WTC11 (cell line): ENCODE measurements at regions not wholly inside any gene's neighbourhood (a gene's known extent, or its start where the extent isn't known, plus 50 kb on each side); places are given as distances from the start of the nearest gene placed in this dataset.

Source experiments
- ATAC-seq: fragments of 200-7000 bp; cut with Tn5 transposase; 2 replicates; pipeline ENCODE4 v1.10.0; 2021; ENCODE audit warnings: mild to moderate bottlenecking, moderate library complexity
- CTCF ChIA-PET: fragments of 300-600 bp; sonication (Branson Sonifier 250); formaldehyde crosslinking; loops from one replicate; lab custom pipeline; 2021; ENCODE audit warnings: antibody characterized with exemption; lab: Charles Lee
- POLR2A ChIA-PET: fragments of 350-600 bp; sonication (Branson Sonifier 250); formaldehyde crosslinking; loops from one replicate; lab custom pipeline; 2021; ENCODE audit warnings: antibody characterized with exemption; lab: Charles Lee
- DNase-seq: peaks from one replicate; pipeline ENCODE4 v3.0.0; 2021; ENCODE audit warnings: low spot score
- H3K27ac Mint-ChIP-seq: 2 replicates; pipeline ENCODE4 v1.8.0; 2021; ENCODE audit warnings: mixed read lengths
- H3K27me3 Mint-ChIP-seq: 2 replicates; pipeline ENCODE4 v1.8.0; 2021; ENCODE audit warnings: low read depth, mild to moderate bottlenecking, moderate library complexity, mixed read lengths
- H3K36me3 Mint-ChIP-seq: 2 replicates; pipeline ENCODE4 v1.8.0; 2021; ENCODE audit warnings: mixed read lengths
- H3K4me1 Mint-ChIP-seq: 2 replicates; pipeline ENCODE4 v1.8.0; 2022; ENCODE audit warnings: mixed read lengths
- H3K4me3 Mint-ChIP-seq: 2 replicates; pipeline ENCODE4 v1.8.0; 2021; ENCODE audit warnings: mild to moderate bottlenecking, moderate library complexity, mixed read lengths
- H3K9me3 Mint-ChIP-seq: 2 replicates; pipeline ENCODE4 v1.8.0; 2021; ENCODE audit warnings: mixed read lengths
- ARID4B ChIP-seq: sonication (generic); formaldehyde crosslinking; IDR thresholded peaks from 2 replicates; pipeline ENCODE4 v1.8.0; 2023; ENCODE audit warnings: missing genetic modification reagents, mild to moderate bottlenecking, borderline replicate concordance
- ATF1 ChIP-seq: sonication (generic); formaldehyde crosslinking; IDR thresholded peaks from 2 replicates; pipeline ENCODE4 v1.8.1; 2023; ENCODE audit warnings: mild to moderate bottlenecking, moderate library complexity, missing genetic modification reagents
- ATF3 ChIP-seq: sonication (generic); formaldehyde crosslinking; conservative IDR thresholded peaks from 2 replicates; pipeline ENCODE4 v1.8.1; 2022; ENCODE audit warnings: mild to moderate bottlenecking, missing genetic modification reagents
- CREM ChIP-seq: sonication (generic); formaldehyde crosslinking; IDR thresholded peaks from 2 replicates; pipeline ENCODE4 v1.8.1; 2022; ENCODE audit warnings: mild to moderate bottlenecking, missing genetic modification reagents, moderate library complexity
- ELF4 ChIP-seq: sonication (generic); formaldehyde crosslinking; IDR thresholded peaks from 2 replicates; pipeline ENCODE4 v1.8.1; 2022; ENCODE audit warnings: low read depth, mild to moderate bottlenecking, moderate library complexity, missing genetic modification reagents
- FOXP4 ChIP-seq: sonication (generic); formaldehyde crosslinking; IDR thresholded peaks from 2 replicates; pipeline ENCODE4 v1.8.0; 2022; ENCODE audit warnings: mild to moderate bottlenecking, missing genetic modification reagents
- GTF2I ChIP-seq: fragments of 250-450 bp; sonication (Bioruptor Pico); conservative IDR thresholded peaks from 2 replicates; pipeline ENCODE4 v1.4.0; 2021; ENCODE audit warnings: mild to moderate bottlenecking
- HMGXB4 ChIP-seq: sonication (generic); formaldehyde crosslinking; IDR thresholded peaks from 2 replicates; pipeline ENCODE4 v1.8.1; 2023; ENCODE audit warnings: mild to moderate bottlenecking, moderate library complexity, missing genetic modification reagents
- IRF2 ChIP-seq: sonication (generic); formaldehyde crosslinking; IDR thresholded peaks from 2 replicates; pipeline ENCODE4 v1.8.0; 2022; ENCODE audit warnings: low read depth, missing genetic modification reagents, borderline replicate concordance
- JAZF1 ChIP-seq: fragments of 250-450 bp; sonication (Bioruptor Pico); IDR thresholded peaks from 2 replicates; pipeline ENCODE4 v1.9.0; 2021; ENCODE audit warnings: moderate library complexity, mild to moderate bottlenecking, inconsistent platforms
- MXD4 ChIP-seq: fragments of 250-450 bp; sonication (Bioruptor Pico); IDR thresholded peaks from 2 replicates; pipeline ENCODE4 v1.8.0; 2021; ENCODE audit warnings: mild to moderate bottlenecking, moderate library complexity, borderline replicate concordance
- RELA ChIP-seq: sonication (generic); formaldehyde crosslinking; IDR thresholded peaks from 2 replicates; pipeline ENCODE4 v1.8.1; 2022; ENCODE audit warnings: missing genetic modification reagents, mild to moderate bottlenecking, borderline replicate concordance
- TEAD4 ChIP-seq: sonication (generic); formaldehyde crosslinking; IDR thresholded peaks from 2 replicates; pipeline ENCODE4 v1.8.0; 2022; ENCODE audit warnings: mild to moderate bottlenecking, missing genetic modification reagents
- TP53 ChIP-seq: sonication (generic); formaldehyde crosslinking; IDR thresholded peaks from 2 replicates; pipeline ENCODE4 v1.8.1; 2023; ENCODE audit warnings: mild to moderate bottlenecking, missing genetic modification reagents
- ZNF138 ChIP-seq: sonication (generic); formaldehyde crosslinking; conservative IDR thresholded peaks from 2 replicates; pipeline ENCODE4 v1.8.1; 2022; ENCODE audit warnings: mild to moderate bottlenecking, moderate library complexity, missing genetic modification reagents
- ZNF219 ChIP-seq: sonication (generic); formaldehyde crosslinking; IDR thresholded peaks from 2 replicates; pipeline ENCODE4 v1.8.0; 2023; ENCODE audit warnings: missing genetic modification reagents, mild to moderate bottlenecking, borderline replicate concordance
- ZNF396 ChIP-seq: fragments of 250-450 bp; sonication (Bioruptor Pico); IDR thresholded peaks from 2 replicates; pipeline ENCODE4 v1.8.0; 2021; ENCODE audit warnings: mild to moderate bottlenecking, moderate library complexity, borderline replicate concordance
- ZNF416 ChIP-seq: fragments of 250-450 bp; sonication (Bioruptor Pico); IDR thresholded peaks from 2 replicates; pipeline ENCODE4 v1.9.0; 2021; ENCODE audit warnings: mild to moderate bottlenecking, inconsistent platforms
- ZNF532 ChIP-seq: fragments of 250-450 bp; sonication (Bioruptor Pico); IDR thresholded peaks from 2 replicates; pipeline ENCODE4 v1.9.0; 2021; ENCODE audit warnings: mild to moderate bottlenecking, borderline replicate concordance
- ZSCAN18 ChIP-seq: fragments of 250-450 bp; sonication (Bioruptor Pico); IDR thresholded peaks from 2 replicates; pipeline ENCODE4 v2.1.2; 2022; ENCODE audit warnings: mild to moderate bottlenecking, moderate library complexity

GRCh38 chr22:36084717-36085116 lies 56.1 kb upstream of the RBFOX2 start (continued):
- no peak for TF ChIP-seq HMGXB4 (CRISPR knock-in tag)
- no peak for TF ChIP-seq JAZF1 (CRISPR knock-in tag)
- TF ChIP-seq ZNF416 (CRISPR knock-in tag), result no peak

GRCh38 chr22:36083056-36083455 lies 54.4 kb upstream of the RBFOX2 start:
- H3K4me3 Mint-ChIP-seq, result no peak overlapping the region
- no peaks in the 10 kb centered on the region for H3K36me3 Mint-ChIP-seq
- TF ChIP-seq ZSCAN18 (CRISPR knock-in tag), result no peak
- TF ChIP-seq ZNF396 (CRISPR knock-in tag), result no peak
- no peak for TF ChIP-seq ZNF532 (CRISPR knock-in tag)
- TF ChIP-seq FOXP4 (CRISPR knock-in tag), result no peak
- TF ChIP-seq GTF2I, result no peak
- no peak for TF ChIP-seq TEAD4 (CRISPR knock-in tag)
- TF ChIP-seq IRF2 (CRISPR knock-in tag), result no peak
- no peak for TF ChIP-seq TP53 (CRISPR knock-in tag)
- no peak for TF ChIP-seq JAZF1 (CRISPR knock-in tag)
- TF ChIP-seq CREM, result no peak
- no peak for TF ChIP-seq ELF4
- TF ChIP-seq ZNF219 (CRISPR knock-in tag), result no peak
- TF ChIP-seq RELA (CRISPR knock-in tag), result no peak
- H3K27me3 Mint-ChIP-seq, result no peaks in the 10 kb centered on the region
- no peak for DNase-seq
- peaks cover 10% of the 10 kb centered on the region for H3K4me1 Mint-ChIP-seq
- CTCF ChIA-PET, result interaction anchor here (4.2 to 8.6 kb wide), 2 partner anchors 17 kb away, joined by 32 to 82 read pairs; no protein-coding TSS in a partner anchor
- H3K27ac Mint-ChIP-seq, result no peak overlapping the region
- POLR2A ChIA-PET, result no interaction called here
- ATAC-seq, result no peak
- no peaks in the 10 kb centered on the region for H3K9me3 Mint-ChIP-seq

- ATAC-seq, result no peak
- Mint-ChIP-seq H3K36me3 (no peaks in the 10 kb centered on the region), H3K9me3 (peaks cover 5% of the 10 kb centered on the region), H3K27ac (no peak overlapping the region), H3K4me1 (peaks cover 10% of the 10 kb centered on the region), H3K4me3 (no peak overlapping the region), H3K27me3 (no peaks in the 10 kb centered on the region)
- POLR2A ChIA-PET, result no interaction called here
- DNase-seq, result no peak
- CTCF ChIA-PET, result interaction anchor here (8.6 kb wide), 1 partner anchor 15 kb away, joined by 82 read pairs; no protein-coding TSS in a partner anchor
- TF ChIP-seq ZNF219 (CRISPR knock-in tag) (no peak), GTF2I (no peak), ARID4B (CRISPR knock-in tag) (no peak), ZNF138 (CRISPR knock-in tag) (no peak), MXD4 (CRISPR knock-in tag) (no peak), ATF1 (no peak), ATF3 (CRISPR knock-in tag) (no peak)
These were observed 52.4 kb upstream of the RBFOX2 start for GRCh38 chr22:36081023-36081431.
